Esophagus squamous epithelium (tissue), 5 donors: ENCODE measurements at regions not wholly inside any gene's neighbourhood (a gene's known extent, or its start where the extent isn't known, plus 50 kb on each side); places are given as distances from the start of the nearest gene placed in this dataset.
"Not testable (repeated sequence)": the region's sequence is repeated elsewhere in the genome, so short reads cannot be mapped to it uniquely, and the experiment has no call there.

ENCODE experiments used
- DNase-seq: peaks from one replicate; lab custom pipeline; 2025; lab: John Stamatoyannopoulos, UW
- H3K27ac ChIP-seq, 4 donors: fragments of 200-600 bp; sonication (generic); one replicate each; pipeline ENCODE4 v1.5.1; 2016 to 2019; ENCODE audit warnings: mild to moderate bottlenecking in 1 of 4
- H3K27me3 ChIP-seq, 4 donors: fragments of 200-600 bp; sonication (generic); 1 replicate in 3 of 4; 2 replicates in 1 of 4; pipeline versions ENCODE4 v1.5.1 to v1.6.0; 2017 to 2021; ENCODE audit warnings: antibody characterized with exemption in 1 of 4
- H3K36me3 ChIP-seq, 3 donors: fragments of 200-600 bp; sonication (generic); one replicate each; pipeline ENCODE4 v1.5.1; 2016 to 2019
- H3K4me1 ChIP-seq, 3 donors: fragments of 200-600 bp; sonication (generic); one replicate each; pipeline ENCODE4 v1.5.1; 2017 to 2019
- H3K4me3 ChIP-seq, 4 donors: fragments of 200-600 bp; sonication (generic); 1 replicate in 3 of 4; 2 replicates in 1 of 4; pipeline ENCODE4 v1.5.1; 2016 to 2019; ENCODE audit warnings: mild to moderate bottlenecking in 2 of 4, moderate library complexity in 1 of 4
- H3K9me3 ChIP-seq, 3 donors: fragments of 200-600 bp; sonication (generic); one replicate each; pipeline ENCODE4 v1.5.1; 2016 to 2019
- CTCF ChIP-seq, 6 experiments: fragments of 450-650 bp in 4 of 6; fragments of 200-600 bp in 2 of 6; sonication (generic) in 2 of 6; IDR thresholded peaks; one replicate each; pipeline ENCODE4 v1.5.1; 2016 to 2019; ENCODE audit warnings: antibody characterized with exemption in 6 of 6, mild to moderate bottlenecking in 4 of 6, moderate library complexity in 4 of 6
- POLR2A ChIP-seq, 4 donors: fragments of 450-650 bp; IDR thresholded peaks; one replicate each; pipeline ENCODE4 v1.6.1; 2017; ENCODE audit warnings: antibody characterized with exemption in 4 of 4, mild to moderate bottlenecking in 4 of 4, moderate library complexity in 3 of 4
- WGBS, 2 donors: methylation state at CpG; one replicate each; pipeline ENCODE4 v1.1.5; 2018; 5-methylcytosine and 5-hydroxymethylcytosine counted together
- intact Hi-C: fragments of 100-400 bp; cut with DNase I; formaldehyde crosslinking; loops from one replicate; pipeline ENCODE4 v1.15.0; 2022
- donor health status: DM: yes; HTN: yes; CAD: no.

GRCh38 chr16:65365732-65366715 lies 244.2 kb upstream of the CDH11 start:
- TF ChIP-seq POLR2A (IDR thresholded peaks at IDR 0.05) (no peak), CTCF (IDR thresholded peaks at IDR 0.05) (no peak)
- Histone ChIP-seq H3K4me1 (no peaks in the 10 kb centered on the region), H3K27ac (no peak overlapping the region), H3K27me3 (no peaks in the 10 kb centered on the region), H3K36me3 (no peaks in the 10 kb centered on the region), H3K9me3 (no peaks in the 10 kb centered on the region), H3K4me3 (no peak overlapping the region)
- DNase-seq, result no peak
- WGBS, 2 donors, result 63 to 74% methylated on average over 9 of the region's 9 CpGs
- intact Hi-C loops, result no loop called here

- H3K4me1 ChIP-seq, intact Hi-C loops, H3K27ac ChIP-seq, H3K9me3 ChIP-seq, H3K4me3 ChIP-seq, H3K27me3 ChIP-seq, H3K36me3 ChIP-seq, DNase-seq: not testable (repeated sequence)
- WGBS, 2 donors, result 92 to 96% methylated on average over 13 to 14 of the region's 14 CpGs
These were observed 234.9 kb upstream of the CDH11 start for GRCh38 chr16:65356721-65357120.

GRCh38 chr16:65355706-65356105 lies 233.8 kb upstream of the CDH11 start:
- H3K4me1 ChIP-seq, result no peaks in the 10 kb centered on the region
- H3K36me3 ChIP-seq, result no peaks in the 10 kb centered on the region
- DNase-seq, result no peak
- intact Hi-C loops, result no loop called here
- H3K27me3 ChIP-seq, result no peaks in the 10 kb centered on the region
- no peak overlapping the region for H3K27ac ChIP-seq
- no peak overlapping the region for H3K4me3 ChIP-seq
- peaks cover 0 to 6% (median 4%) of the 10 kb centered on the region in 3 donors for H3K9me3 ChIP-seq
- TF ChIP-seq POLR2A (IDR thresholded peaks at IDR 0.05) (no peak), CTCF (IDR thresholded peaks at IDR 0.05) (no peak)

- 86 to 92% methylated on average over 1 of the region's 1 CpG for WGBS, 2 donors
- intact Hi-C loops, result no loop called here
- no peak for TF ChIP-seq POLR2A (IDR thresholded peaks at IDR 0.05)
- TF ChIP-seq CTCF (IDR thresholded peaks at IDR 0.05), result no peak
- DNase-seq, result no peak
- no peak overlapping the region for H3K4me3 ChIP-seq
- no peak overlapping the region for H3K27ac ChIP-seq
- no peaks in the 10 kb centered on the region for H3K4me1 ChIP-seq
- H3K27me3 ChIP-seq, result no peaks in the 10 kb centered on the region
- peaks cover 0 to 6% (median 4%) of the 10 kb centered on the region in 3 donors for H3K9me3 ChIP-seq
- H3K36me3 ChIP-seq, result no peaks in the 10 kb centered on the region
These were observed 231.3 kb upstream of the CDH11 start for GRCh38 chr16:65353183-65353582.

- 63 to 69% methylated on average over 7 of the region's 7 CpGs for WGBS, 2 donors
- H3K4me1 ChIP-seq, result no peaks in the 10 kb centered on the region
- DNase-seq, result no peak
- no peak overlapping the region for H3K4me3 ChIP-seq
- H3K9me3 ChIP-seq, result no peaks in the 10 kb centered on the region
- no peak overlapping the region for H3K27ac ChIP-seq
- H3K27me3 ChIP-seq, result no peaks in the 10 kb centered on the region
- TF ChIP-seq CTCF (IDR thresholded peaks at IDR 0.05) (no peak), POLR2A (IDR thresholded peaks at IDR 0.05) (no peak)
- H3K36me3 ChIP-seq, result no peaks in the 10 kb centered on the region
- intact Hi-C loops, result no loop called here
These were observed 227.8 kb upstream of the CDH11 start for GRCh38 chr16:65349626-65350025.
